Keratinocyte (primary cell): ENCODE measurements at regions not wholly inside any gene's neighbourhood (a gene's known extent, or its start where the extent isn't known, plus 50 kb on each side); places are given as distances from the start of the nearest gene placed in this dataset.
A peak's percentile ranks its signal among the peaks of the same experiment; 100 is the strongest.

Source experiments
- DNase-seq: peaks from one replicate; pipeline ENCODE4 v3.0.0-alpha.2; 2011; ENCODE audit warnings: low read depth, missing footprints, low spot score
- FAIRE-seq: peaks from 2 replicates; lab custom pipeline; 2011; peaks lifted over from hg19 to GRCh38; lab: Jason Lieb, UNC
- H2AFZ ChIP-seq: 2 replicates; pipeline ENCODE4 v1.6.0; 2012; ENCODE audit warnings: low read length, control low read depth, inconsistent platforms; ENCODE audit not compliant: control insufficient read depth
- H3K27ac ChIP-seq: 2 replicates; pipeline ENCODE4 v1.5.1; 2011; ENCODE audit warnings: low read length; ENCODE audit not compliant: control insufficient read depth, insufficient read depth
- H3K27me3 ChIP-seq: 3 replicates; pipeline ENCODE4 v1.6.0; 2011; ENCODE audit warnings: low read length; ENCODE audit not compliant: control insufficient read depth, insufficient read depth; ENCODE audit errors: extremely low read depth
- H3K36me3 ChIP-seq, 2 experiments: 2 replicates in 1 of 2; 3 replicates in 1 of 2; pipeline ENCODE4 v1.5.1; 2011; ENCODE audit warnings: low read length in 2 of 2, mild to moderate bottlenecking in 1 of 2; ENCODE audit not compliant: control insufficient read depth in 2 of 2, insufficient read depth in 2 of 2; ENCODE audit errors: extremely low read depth in 1 of 2
- H3K4me1 ChIP-seq: 3 replicates; pipeline ENCODE4 v1.5.1; 2011; ENCODE audit warnings: low read length; ENCODE audit not compliant: control insufficient read depth, insufficient read depth; ENCODE audit errors: extremely low read depth
- H3K4me2 ChIP-seq: 3 replicates; pipeline ENCODE4 v1.6.0; 2011; ENCODE audit warnings: low read depth, low read length; ENCODE audit not compliant: control insufficient read depth, insufficient read depth; ENCODE audit errors: extremely low read depth
- H3K4me3 ChIP-seq, 3 experiments: fragments of 200-600 bp in 1 of 3; sonication (generic) in 1 of 3; 2 replicates in 2 of 3; 3 replicates in 1 of 3; pipeline ENCODE4 v1.5.1; 2011 to 2016; ENCODE audit warnings: low read length in 3 of 3, mild to moderate bottlenecking in 3 of 3, control low read depth in 2 of 3, inconsistent platforms in 1 of 3, low read depth in 1 of 3, mixed read lengths in 1 of 3, mixed run types in 1 of 3, moderate library complexity in 1 of 3; ENCODE audit not compliant: control insufficient read depth in 2 of 3, insufficient read depth in 2 of 3; ENCODE audit errors: extremely low read depth in 1 of 3
- H3K79me2 ChIP-seq: 2 replicates; pipeline ENCODE4 v1.6.0; 2012; ENCODE audit warnings: low read length; ENCODE audit not compliant: control insufficient read depth, insufficient read depth
- H3K9ac ChIP-seq: 3 replicates; pipeline ENCODE4 v1.6.0; 2011; ENCODE audit warnings: low read length; ENCODE audit not compliant: control insufficient read depth, insufficient read depth; ENCODE audit errors: extremely low read depth
- H3K9me1 ChIP-seq: 3 replicates; pipeline ENCODE4 v1.6.0; 2011; ENCODE audit warnings: low read length; ENCODE audit not compliant: control insufficient read depth, insufficient read depth; ENCODE audit errors: extremely low read depth
- H3K9me3 ChIP-seq: 2 replicates; pipeline ENCODE4 v1.5.1; 2012; ENCODE audit warnings: low read depth, low read length; ENCODE audit not compliant: control insufficient read depth
- H4K20me1 ChIP-seq: 3 replicates; pipeline ENCODE4 v1.6.0; 2011; ENCODE audit warnings: low read length; ENCODE audit not compliant: control insufficient read depth, insufficient read depth; ENCODE audit errors: extremely low read depth
- CTCF ChIP-seq, 3 experiments: IDR thresholded peaks in 1 of 3; conservative IDR thresholded peaks in 1 of 3; optimal IDR thresholded peaks in 1 of 3; 2 replicates in 2 of 3; 3 replicates in 1 of 3; pipeline versions ENCODE3 to v1.5.1; 2011; ENCODE audit warnings: low read length in 3 of 3, mild to moderate bottlenecking in 3 of 3, moderate library complexity in 2 of 3, control low read depth in 1 of 3, inconsistent platforms in 1 of 3; ENCODE audit not compliant: insufficient read depth in 2 of 3; ENCODE audit errors: extremely low read depth in 1 of 3
- EZH2 ChIP-seq: IDR thresholded peaks from one replicate; pipeline ENCODE4 v1.6.1; 2012; ENCODE audit warnings: inconsistent platforms, mild to moderate bottlenecking, low read length, moderate library complexity
- dilution Hi-C: fragments of 300-500 bp; cut with MboI; formaldehyde crosslinking; loops from one replicate; pipeline ENCODE4 v1.7.0; 2020; ENCODE audit warnings: low sequenced_read_pairs; ENCODE audit not compliant: extremely low pct_ligation_motif_present

DNA sequence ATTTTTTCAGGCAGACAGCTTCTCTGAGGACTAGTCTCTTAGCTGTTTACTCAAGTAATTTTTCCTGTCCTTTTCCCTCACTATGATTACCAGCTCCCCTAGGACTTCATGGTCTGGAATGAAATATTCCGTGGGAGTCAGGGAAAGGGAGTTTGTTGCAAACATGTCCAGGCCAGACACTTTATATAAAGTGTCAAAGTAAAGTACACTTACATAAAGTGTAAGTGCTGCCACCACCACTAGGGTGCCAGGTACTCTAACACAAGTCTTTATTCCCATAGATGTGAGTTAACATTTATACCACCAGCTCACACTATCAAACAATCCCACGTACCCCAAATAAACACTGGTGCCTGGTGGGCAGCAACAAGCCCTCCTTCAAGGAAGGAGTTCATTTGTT is 179.8 kb downstream of the SNRPN start:
- dilution Hi-C loops: no loop called here

DNA sequence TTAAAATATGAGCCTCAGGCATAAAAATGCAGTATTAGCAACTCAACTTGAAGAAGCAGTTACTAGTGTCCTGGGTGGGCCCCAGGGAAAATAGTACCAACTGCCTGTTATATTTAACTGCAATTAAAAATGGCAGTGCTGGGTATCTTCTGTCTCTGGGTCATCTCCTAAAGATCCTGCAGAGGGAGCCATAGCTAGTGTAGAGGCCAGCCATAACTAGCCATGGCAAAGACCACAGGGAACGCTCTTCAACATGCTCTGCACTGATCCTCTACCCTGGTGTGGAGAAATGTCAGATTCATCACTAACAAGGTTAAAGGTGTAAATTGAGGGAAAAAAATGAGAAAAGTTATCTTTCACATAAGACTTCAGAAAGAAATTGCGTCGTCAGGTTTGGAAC is 181.3 kb downstream of the SNRPN start:
- H2AFZ ChIP-seq: no peak overlapping the region
- no peaks in the 10 kb centered on the region for H3K4me1 ChIP-seq
- no peaks in the 10 kb centered on the region for H3K79me2 ChIP-seq
- no peak overlapping the region for H3K4me2 ChIP-seq
- no peak overlapping the region for H3K27ac ChIP-seq
- no peak overlapping the region for H3K9ac ChIP-seq
- no peaks in the 10 kb centered on the region for H3K27me3 ChIP-seq
- dilution Hi-C loops: no loop called here
- no peaks in the 10 kb centered on the region for H4K20me1 ChIP-seq
- no peaks in the 10 kb centered on the region for H3K36me3 ChIP-seq
- no peak for FAIRE-seq
- no peak for DNase-seq
- H3K9me3 ChIP-seq: no peaks in the 10 kb centered on the region
- TF ChIP-seq CTCF (optimal IDR thresholded peaks at IDR 0.05 in 1 of 3, IDR thresholded peaks at IDR 0.05 in 1 of 3, conservative IDR thresholded peaks at IDR 0.05 in 1 of 3; ENCODE audit: extremely low read depth in 1 of 3, insufficient read depth in 2 of 3, low read length in 3 of 3) (no peak), EZH2 (no peak)
- H3K4me3 ChIP-seq: no peak overlapping the region
- no peaks in the 10 kb centered on the region for H3K9me1 ChIP-seq

More for the DNA sequence above, 179.8 kb downstream of the SNRPN start:
- H3K4me2 ChIP-seq: no peak overlapping the region
- no peaks in the 10 kb centered on the region for H3K4me1 ChIP-seq
- H3K9me3 ChIP-seq: no peaks in the 10 kb centered on the region
- no peak overlapping the region for H3K4me3 ChIP-seq
- no peak overlapping the region for H3K27ac ChIP-seq
- no peak for FAIRE-seq
- no peaks in the 10 kb centered on the region for H3K79me2 ChIP-seq
- H3K27me3 ChIP-seq: no peaks in the 10 kb centered on the region
- H4K20me1 ChIP-seq: no peaks in the 10 kb centered on the region
- H3K9me1 ChIP-seq: no peaks in the 10 kb centered on the region
- no peak overlapping the region for H2AFZ ChIP-seq
- H3K36me3 ChIP-seq: no peaks in the 10 kb centered on the region
- no peak overlapping the region for H3K9ac ChIP-seq
- DNase-seq: no peak
- TF ChIP-seq CTCF (optimal IDR thresholded peaks at IDR 0.05 in 1 of 3, IDR thresholded peaks at IDR 0.05 in 1 of 3, conservative IDR thresholded peaks at IDR 0.05 in 1 of 3; ENCODE audit: extremely low read depth in 1 of 3, insufficient read depth in 2 of 3, low read length in 3 of 3): peak in 1 of 3 experiments; percentile 9
- no peak for TF ChIP-seq EZH2
